GF-D8 (cell line): ENCODE measurements at regions not wholly inside any gene's neighbourhood (a gene's known extent, or its start where the extent isn't known, plus 50 kb on each side); places are given as distances from the start of the nearest gene placed in this dataset.
"Not testable (repeated sequence)": the region's sequence is repeated elsewhere in the genome, so short reads cannot be mapped to it uniquely, and the experiment has no call there.

Experiments
- DNase-seq: peaks from one replicate; lab custom pipeline; 2025; lab: John Stamatoyannopoulos, UW

- no peak for DNase-seq
These were observed 122.1 kb downstream of the ARL4C start for GRCh38 chr2:234374736-234375135.

- no peak for DNase-seq
These were observed 122.8 kb downstream of the ARL4C start for GRCh38 chr2:234374150-234374508.

- DNase-seq: no peak
These were observed 123.3 kb downstream of the ARL4C start for GRCh38 chr2:234373481-234374149.

- DNase-seq: no peak
These were observed 123.8 kb downstream of the ARL4C start for GRCh38 chr2:234373060-234373459.

GRCh38 chr2:234372506-234372905, 124.4 kb downstream of the ARL4C start:
- no peak for DNase-seq

- DNase-seq: no peak
These were observed 128.0 kb downstream of the ARL4C start for GRCh38 chr2:234368861-234369261.

GRCh38 chr2:234366891-234367290, 130.0 kb downstream of the ARL4C start:
- no peak for DNase-seq

GRCh38 chr2:234364661-234365060, 132.2 kb downstream of the ARL4C start:
- no peak for DNase-seq

- DNase-seq: no peak
These were observed 133.1 kb downstream of the ARL4C start for GRCh38 chr2:234363647-234364294.

GRCh38 chr2:234363011-234363487, 133.8 kb downstream of the ARL4C start:
- DNase-seq: no peak

- not testable (repeated sequence) for DNase-seq
These were observed 136.4 kb downstream of the ARL4C start for GRCh38 chr2:234360313-234360975.

- DNase-seq: no peak
These were observed 139.2 kb downstream of the ARL4C start for GRCh38 chr2:234357666-234358065.

GRCh38 chr2:234355808-234356365, 141.0 kb downstream of the ARL4C start:
- no peak for DNase-seq

GRCh38 chr2:234355021-234355720, 141.7 kb downstream of the ARL4C start:
- DNase-seq: no peak

GRCh38 chr2:234352270-234352669, 144.6 kb downstream of the ARL4C start:
- DNase-seq: no peak

GRCh38 chr2:234351866-234352265, 145.0 kb downstream of the ARL4C start:
- DNase-seq: not testable (repeated sequence)

- DNase-seq: no peak
These were observed 148.8 kb downstream of the ARL4C start for GRCh38 chr2:234348081-234348480.

GRCh38 chr2:234345921-234346320, 151.0 kb downstream of the ARL4C start:
- DNase-seq: no peak

GRCh38 chr2:234344012-234344411, 152.9 kb downstream of the ARL4C start:
- DNase-seq: no peak

- DNase-seq: no peak
These were observed 153.5 kb downstream of the ARL4C start for GRCh38 chr2:234343372-234343771.

- no peak for DNase-seq
These were observed 155.4 kb downstream of the ARL4C start for GRCh38 chr2:234341306-234341985.

GRCh38 chr2:234339501-234339900, 157.4 kb downstream of the ARL4C start:
- no peak for DNase-seq
